Hepatocyte (in vitro differentiated cells): ENCODE measurements at regions not wholly inside any gene's neighbourhood (a gene's known extent, or its start where the extent isn't known, plus 50 kb on each side); places are given as distances from the start of the nearest gene placed in this dataset.

Source experiments
- EZH2 ChIP-seq: fragments of 200-600 bp; sonication (generic); IDR thresholded peaks from 2 replicates; pipeline ENCODE4 v1.6.1; 2016; ENCODE audit warnings: antibody characterized with exemption, mild to moderate bottlenecking, borderline replicate concordance
- TF ChIP-seq, protein P1 (sequence below): fragments of 200-600 bp; sonication (generic); IDR thresholded peaks from 2 replicates; pipeline ENCODE4 v1.5.1; 2016; ENCODE audit warnings: antibody characterized with exemption, mild to moderate bottlenecking; ENCODE audit not compliant: poor library complexity

- TF ChIP-seq, protein P1, sequence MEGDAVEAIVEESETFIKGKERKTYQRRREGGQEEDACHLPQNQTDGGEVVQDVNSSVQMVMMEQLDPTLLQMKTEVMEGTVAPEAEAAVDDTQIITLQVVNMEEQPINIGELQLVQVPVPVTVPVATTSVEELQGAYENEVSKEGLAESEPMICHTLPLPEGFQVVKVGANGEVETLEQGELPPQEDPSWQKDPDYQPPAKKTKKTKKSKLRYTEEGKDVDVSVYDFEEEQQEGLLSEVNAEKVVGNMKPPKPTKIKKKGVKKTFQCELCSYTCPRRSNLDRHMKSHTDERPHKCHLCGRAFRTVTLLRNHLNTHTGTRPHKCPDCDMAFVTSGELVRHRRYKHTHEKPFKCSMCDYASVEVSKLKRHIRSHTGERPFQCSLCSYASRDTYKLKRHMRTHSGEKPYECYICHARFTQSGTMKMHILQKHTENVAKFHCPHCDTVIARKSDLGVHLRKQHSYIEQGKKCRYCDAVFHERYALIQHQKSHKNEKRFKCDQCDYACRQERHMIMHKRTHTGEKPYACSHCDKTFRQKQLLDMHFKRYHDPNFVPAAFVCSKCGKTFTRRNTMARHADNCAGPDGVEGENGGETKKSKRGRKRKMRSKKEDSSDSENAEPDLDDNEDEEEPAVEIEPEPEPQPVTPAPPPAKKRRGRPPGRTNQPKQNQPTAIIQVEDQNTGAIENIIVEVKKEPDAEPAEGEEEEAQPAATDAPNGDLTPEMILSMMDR = no peak
- TF ChIP-seq EZH2 = no peak
Observed at GRCh38 chr13:76239031-76239680, 603.0 kb downstream of the LMO7 start.
